NCI-H69 (cell line): ENCODE measurements at regions not wholly inside any gene's neighbourhood (a gene's known extent, or its start where the extent isn't known, plus 50 kb on each side); places are given as distances from the start of the nearest gene placed in this dataset.
"Not testable (repeated sequence)": the region's sequence is repeated elsewhere in the genome, so short reads cannot be mapped to it uniquely, and the experiment has no call there.

ENCODE experiments used
- DNase-seq: peaks from one replicate; lab custom pipeline; 2025; lab: John Stamatoyannopoulos, UW

DNA sequence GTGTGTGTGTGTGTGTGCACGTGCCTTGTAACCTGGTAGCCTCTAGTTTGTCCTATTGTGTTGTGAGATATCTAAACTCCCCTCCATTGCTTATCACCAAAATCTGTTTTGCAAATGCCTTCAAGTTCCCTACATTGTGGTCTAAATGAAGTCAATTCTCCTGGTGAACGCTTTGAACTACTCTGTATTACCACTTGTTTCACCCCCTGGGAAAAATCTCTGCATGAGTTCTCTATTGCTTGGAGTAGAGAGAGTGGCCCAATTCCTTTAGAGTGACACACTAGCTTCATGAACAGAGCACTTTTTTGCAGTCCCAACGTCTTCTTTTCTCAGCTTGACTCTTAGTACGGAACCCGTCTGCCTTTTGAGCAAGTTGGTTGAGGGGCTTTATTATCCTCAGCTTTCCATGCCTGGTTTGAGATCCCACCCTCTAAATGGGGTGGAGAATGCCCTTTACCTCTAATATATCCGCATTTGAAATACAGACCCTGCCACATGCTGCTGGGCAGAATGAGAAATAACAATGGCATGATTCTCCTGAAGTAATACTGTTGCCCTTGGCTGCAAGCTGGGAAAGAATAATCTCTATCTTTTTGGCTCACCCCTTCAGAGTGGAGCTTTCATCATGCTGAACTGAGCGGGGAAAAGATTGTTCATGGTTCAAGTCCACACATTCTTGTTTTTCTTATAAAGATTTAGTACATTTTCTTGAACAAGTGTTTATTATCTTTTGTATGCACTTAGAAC, 2545.3 kb downstream of the PCDH9 start:
- DNase-seq = no peak

DNA sequence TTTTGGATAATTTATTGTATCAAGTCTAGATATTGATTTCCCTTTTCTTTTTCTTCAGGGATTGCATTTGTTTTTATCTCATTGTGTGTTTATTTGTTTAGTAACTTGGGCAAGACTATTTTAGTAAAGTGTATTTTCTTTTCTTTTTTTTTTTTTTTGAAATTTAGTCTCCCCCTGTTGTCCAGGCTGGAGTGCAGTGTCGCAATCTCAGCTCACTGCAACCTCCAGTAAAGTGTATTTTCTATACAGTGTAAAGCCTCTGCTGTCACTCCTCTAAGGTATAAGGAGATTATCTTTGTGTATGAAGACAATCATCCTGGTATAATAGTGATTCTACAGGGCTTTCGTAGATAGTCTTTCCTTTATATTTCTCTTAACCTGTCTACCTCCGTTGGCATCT, 2546.0 kb downstream of the PCDH9 start:
- DNase-seq = no peak

DNA sequence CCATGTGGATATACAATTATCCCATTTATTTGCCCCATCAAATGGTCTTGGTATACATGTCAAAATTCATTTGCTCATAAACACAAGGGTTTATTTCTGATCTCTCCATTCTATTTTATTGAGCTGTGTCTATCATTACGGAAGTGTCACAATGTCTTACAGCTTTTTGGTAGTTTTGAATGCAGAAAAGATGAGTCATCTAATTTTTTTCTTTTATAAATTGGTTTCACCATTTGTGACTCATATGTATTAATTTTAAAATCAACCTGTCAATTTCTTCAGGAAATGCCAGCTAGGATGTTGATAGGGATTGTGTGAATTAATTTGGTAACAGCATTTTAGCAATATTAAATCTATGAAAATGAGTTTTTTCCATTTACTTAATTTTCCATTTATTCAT, 2549.4 kb downstream of the PCDH9 start:
- DNase-seq = no peak

DNA sequence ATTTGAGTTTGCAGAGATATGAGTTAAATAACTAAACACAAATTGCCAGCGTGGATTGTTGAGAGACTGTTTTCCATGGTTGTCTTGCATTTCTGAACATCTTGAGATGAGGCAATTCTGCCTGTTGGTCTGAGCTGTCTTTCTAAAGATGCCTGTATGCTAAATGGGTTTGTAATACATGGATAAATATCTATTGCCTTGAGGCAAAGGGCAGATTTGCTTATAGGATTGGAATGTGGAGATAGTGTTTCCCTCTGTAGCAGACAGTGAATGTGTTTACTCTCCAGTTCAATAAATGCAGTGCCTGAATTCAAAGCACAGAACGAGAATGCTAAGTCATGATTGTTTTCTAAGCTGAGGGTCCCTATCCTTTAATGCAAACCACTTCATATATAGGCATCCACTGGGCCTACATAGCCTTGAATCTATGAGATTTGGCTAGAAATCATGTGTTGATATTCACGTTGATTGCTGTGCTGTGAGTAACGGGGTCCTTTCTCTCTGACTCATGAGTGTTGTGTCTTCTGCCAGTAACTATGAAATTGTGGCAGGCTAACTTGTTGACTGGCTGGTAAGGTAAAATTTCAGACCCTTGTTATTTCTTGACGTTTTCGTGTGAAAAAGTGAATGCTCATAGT, 2554.8 kb downstream of the PCDH9 start:
- no peak for DNase-seq

DNA sequence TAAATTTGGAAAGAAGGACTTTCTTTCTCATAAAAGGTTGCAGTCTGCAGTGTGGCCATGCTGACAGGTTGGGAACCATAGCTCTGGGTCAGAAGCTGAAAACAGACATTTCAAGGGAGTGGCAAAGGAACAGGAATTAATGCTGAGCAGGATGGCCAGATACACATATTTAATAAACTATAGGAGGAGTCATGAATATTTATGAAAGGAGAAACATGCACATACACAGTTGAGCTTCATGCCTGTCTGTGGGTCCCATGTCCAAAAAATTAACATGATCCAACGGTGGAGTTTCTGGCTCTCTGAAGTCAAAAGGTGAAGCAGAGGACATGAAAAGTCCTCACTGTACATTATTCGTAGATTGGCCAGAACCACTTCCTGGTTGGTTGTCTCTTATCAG, 2556.0 kb downstream of the PCDH9 start:
- no peak for DNase-seq

DNA sequence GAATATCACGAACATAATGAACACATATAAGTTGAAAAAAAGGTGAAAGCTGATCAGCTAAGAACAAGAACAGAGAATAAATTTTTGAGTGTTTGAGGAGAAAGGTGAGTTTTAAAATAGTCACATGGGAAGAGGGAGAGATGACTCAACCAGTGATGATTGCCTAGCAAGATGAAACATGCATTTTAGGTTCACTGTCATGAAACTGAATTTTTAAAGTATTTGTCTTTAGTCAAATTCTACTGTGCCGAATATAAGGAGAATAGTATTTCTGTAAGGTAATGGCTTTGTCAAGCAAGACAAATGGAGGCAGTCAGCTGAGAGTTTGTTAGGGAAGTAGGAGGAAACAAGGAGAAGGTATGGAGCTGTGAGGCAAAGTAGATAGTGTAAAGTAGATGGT, 2557.4 kb downstream of the PCDH9 start:
- DNase-seq = no peak

DNA sequence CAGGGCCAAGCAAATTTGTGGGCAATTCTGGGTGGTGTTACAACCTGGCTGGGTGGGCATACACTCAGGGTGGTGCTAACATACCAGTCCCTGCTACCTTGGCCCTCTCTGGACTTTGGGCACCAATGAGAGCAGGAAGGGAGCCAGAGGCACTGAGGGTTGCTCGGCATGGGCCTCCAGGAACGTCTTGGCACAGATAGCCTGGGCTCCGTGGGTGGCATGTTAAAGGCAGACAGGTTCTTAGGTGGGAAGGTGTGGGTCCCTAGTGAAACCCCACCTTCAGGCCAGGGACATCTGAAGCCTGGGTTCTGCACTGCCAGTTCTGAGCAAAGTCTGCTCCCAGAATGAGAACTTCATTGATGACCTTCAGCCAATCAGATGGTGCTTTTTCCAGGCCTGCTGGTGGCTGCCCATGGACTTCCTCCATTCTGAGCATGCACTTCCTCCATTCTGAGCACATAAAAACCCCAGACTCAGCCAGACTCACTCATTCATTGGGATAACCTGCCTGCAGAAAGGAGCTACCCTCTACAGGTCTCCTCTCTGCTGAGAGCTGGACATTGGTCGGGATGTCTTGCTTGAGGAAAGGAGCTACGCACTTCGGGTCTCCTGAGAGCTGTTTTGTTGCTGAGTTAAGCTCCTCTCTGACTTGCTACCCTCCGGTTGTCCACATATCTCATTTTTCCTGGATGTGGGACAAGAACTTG, 2567.1 kb downstream of the PCDH9 start:
- DNase-seq = no peak

DNA sequence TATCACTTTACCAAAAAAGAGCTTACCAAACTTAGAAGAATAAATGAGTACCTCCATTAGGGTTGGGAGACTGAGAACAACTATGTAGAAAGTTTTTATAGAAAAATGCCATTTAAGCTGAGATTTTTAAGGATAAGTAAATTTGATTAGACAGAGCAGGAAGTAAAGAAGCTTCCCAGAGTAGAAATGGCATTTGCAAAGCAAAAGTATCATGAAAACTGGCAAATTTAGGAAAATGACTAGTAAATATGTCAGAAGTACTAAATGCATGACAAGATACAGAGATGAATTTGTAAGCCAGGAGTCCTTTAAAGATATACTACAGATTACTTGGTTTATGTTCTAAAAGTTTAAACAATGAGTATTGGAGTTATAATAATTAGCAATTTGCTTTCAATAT, 2581.8 kb downstream of the PCDH9 start:
- no peak for DNase-seq

DNA sequence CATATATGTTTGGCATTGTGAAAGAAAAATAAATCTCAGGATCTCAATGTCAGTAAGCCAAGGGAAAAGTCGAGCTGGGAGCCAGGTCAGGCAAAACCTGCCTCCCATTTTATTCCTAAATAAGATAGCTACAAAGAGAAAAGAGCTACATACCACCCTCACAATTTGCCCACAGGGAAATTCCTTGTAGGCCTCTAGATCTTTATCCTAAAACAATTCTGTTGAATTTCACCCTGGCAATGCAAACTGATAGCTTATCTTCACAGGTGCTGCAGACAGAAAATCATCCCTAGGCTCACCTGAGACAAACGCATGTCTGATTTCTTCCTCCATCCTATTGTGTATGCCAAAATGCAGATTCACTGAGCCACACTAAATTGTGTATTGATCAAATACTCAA, 2587.1 kb downstream of the PCDH9 start:
- DNase-seq = no peak

DNA sequence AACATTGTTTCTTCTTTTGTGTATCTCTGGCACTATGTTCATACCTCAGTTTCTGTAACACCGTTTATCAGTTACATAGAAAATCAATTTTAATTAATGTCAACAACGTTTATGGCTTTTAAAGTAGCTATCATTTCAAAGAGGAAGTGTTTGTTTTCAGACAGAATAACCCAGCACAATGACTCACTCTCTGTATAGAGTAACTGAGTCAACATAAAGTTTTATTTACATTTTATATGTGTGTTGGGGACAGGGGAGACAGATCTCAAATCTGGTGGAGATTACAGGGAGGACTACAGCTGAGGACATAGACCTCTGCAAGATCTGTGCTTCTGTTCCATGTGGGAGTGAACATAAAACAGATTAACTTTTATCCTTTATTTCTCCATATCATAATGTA, 2590.1 kb downstream of the PCDH9 start:
- peak; percentile 83 for DNase-seq

DNA sequence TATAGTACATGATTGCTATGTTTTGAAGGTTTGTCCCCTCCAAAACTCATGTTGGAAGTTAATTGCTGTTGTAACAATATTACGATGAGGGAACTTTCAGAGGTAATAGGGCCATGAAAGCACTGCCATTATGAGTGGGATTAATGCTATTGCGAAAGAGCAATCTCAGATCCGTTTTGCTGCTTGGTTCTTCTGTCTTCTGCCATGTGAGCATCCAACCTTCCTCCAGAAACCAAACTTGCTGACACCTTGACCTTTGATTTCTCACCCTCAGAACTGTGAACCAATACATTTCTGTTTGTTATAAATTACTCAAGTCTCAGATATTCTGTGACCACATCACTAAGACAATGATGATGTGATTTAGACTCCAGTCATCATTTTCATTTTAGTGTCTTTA, 2590.9 kb downstream of the PCDH9 start:
- no peak for DNase-seq

DNA sequence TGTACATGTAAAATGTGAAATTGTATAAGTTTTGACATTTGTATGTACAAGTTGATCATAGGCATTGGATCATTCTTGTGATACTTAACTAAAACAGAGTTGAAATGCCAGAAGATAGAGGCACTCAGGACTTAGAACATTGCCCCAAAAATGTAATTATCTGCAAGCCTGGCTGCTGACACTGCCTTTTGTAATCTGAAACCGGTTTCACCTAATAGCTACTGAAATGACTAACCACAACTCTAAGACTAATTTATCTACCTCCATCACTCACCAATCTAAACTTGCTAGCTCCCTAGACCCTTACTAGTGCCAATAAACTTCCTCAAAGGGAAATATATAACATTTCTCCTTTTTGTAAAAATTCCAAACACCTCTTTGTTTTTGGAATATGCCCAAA, 2596.2 kb downstream of the PCDH9 start:
- DNase-seq = peak; percentile 48

DNA sequence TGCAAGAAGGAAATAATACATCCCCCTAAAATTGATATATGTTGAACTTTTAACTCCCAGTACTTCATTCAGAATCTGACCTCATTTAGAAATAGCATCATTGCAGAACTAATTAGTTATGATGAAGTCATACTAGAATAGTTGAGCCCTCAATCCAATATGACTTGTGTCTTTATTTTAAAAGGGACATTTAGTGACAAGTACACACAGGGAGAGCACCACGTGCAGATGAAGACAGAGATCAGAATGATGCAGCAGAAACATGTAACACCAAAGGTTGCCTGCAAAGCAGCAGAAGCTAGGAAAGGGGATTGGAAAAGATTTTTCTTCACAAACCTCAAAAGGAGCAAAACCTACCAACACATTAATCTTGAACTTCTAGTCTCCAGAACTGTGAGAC, 2602.5 kb downstream of the PCDH9 start:
- no peak for DNase-seq

DNA sequence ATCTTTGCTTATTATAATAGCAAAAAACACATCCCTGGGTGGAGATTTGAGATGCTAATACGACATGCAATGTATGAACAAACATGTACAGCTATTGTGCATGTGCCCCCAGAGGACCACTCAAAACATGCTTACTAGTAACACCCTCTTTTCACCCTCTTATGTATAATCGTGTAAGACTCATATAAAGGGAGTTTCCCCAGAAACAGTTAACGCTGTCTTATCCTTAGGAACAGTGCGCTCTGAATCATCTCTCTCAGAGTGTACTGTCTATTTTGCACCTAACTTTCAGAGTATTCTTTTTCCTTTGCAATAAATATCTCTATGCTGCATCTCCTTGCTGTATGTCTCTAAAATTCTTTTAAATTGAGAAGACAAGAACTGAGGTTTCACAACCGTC, 2604.0 kb downstream of the PCDH9 start:
- DNase-seq = no peak

DNA sequence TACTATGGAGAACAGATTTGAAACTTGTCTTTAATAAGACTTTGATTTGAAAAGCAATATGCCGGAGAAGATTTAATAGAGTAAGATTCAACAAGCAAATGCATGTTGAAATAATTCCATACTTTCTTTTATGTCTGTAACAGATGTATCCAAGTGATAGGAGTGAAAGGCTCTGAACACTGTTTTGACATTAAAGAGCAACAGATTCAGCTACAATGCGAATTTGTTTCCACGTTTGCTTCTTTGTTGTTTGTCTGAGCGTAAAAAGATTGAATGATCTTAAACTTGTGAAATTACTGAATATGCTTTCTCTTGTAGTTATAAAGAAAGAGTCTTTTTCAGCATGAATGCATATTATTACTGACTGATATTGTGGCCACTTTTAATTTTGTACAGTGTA, 2612.9 kb downstream of the PCDH9 start:
- no peak for DNase-seq

DNA sequence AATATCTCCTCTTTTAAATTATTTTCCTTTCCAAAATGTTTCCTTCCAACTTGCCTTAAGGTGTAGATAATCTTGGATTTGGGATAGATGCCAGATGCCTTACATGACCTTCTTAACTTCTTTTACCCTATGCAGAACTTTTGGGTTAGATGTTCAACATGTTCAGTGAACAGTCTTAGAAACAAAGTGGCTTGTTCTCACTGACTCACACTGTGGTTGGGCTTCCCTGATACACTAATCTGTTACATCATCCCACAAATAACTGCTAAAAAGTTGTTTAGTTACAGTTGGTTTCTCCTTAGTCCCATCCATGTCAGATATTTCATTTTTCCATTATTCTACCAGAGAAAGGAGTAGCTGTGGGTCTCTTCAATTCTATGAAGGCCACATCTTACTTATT, 2638.2 kb downstream of the PCDH9 start:
- DNase-seq = no peak

DNA sequence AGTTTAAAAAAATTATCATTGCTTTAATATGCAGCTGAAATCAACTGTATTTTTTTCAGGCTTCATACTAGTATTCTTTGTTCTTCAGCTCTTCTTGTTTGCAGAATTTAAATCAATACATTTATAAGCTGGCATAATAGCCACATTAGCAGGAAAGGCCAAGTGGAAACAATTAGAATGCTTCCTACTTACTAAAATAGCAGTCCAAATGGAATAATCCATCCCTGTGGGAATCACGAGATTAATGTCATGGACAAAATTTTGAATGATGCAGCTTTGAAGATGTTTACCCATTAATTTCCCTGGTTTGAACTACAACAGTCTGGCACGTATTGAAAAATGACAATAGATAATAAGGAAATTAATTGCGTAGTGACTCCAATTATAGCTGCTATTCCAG, 2650.8 kb downstream of the PCDH9 start:
- peak; percentile 79 for DNase-seq

DNA sequence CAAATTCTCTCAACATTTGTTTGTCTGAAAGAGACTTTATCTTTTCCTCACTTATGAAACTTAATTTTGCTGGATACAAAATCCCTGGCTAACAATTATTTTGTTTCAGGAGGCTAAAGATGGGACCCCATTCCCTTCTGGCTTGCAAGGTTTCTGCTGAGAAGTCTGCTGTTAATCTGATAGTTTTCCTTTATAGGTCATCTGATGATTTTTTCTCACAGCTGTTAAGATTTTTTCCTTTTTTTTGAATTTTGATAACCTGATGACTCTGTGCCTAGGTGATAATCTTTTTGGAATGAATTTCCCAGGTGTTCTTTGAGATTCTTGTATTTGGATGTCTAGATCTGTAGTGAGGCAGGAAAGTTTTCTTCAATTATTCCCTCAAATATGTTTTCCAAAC, 2661.4 kb downstream of the PCDH9 start:
- DNase-seq = no peak

DNA sequence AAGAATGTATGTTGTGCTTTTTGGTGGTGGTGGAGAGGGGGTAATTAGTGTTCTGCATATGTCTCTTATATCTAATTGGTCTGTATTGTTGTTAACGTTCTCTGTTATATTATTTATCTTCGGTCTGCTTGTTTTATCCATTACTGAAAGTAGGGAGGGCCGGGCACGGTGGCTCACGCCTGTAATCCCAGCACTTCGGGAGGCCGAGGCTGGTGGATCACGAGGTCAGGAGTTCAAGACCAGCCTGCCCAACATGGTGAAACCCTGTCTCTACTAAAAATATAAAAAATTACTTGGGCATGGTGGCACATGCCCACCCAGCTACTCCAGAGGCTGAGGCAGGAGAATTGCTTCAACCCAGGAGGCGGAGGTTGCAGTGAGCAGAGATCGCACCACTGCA, 2672.1 kb downstream of the PCDH9 start:
- not testable (repeated sequence) for DNase-seq

DNA sequence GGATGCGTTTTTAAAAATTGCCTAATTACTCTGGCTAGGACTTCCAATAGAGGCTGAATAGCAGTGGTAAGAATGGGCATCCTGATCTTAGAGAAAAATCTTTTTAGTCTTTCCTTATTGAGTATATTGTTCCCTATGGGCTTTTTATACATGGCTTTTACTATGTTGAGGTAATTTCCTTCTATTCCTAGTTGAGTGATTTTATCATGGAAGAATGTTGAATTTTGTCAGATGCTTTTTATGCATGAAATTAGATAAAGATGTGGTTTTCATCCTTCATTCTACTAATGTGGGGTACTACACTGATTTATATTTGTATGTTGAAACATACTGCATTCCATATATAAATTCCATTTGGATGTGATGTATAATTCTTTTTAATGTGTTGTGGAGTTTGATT, 2673.8 kb downstream of the PCDH9 start:
- DNase-seq = no peak

DNA sequence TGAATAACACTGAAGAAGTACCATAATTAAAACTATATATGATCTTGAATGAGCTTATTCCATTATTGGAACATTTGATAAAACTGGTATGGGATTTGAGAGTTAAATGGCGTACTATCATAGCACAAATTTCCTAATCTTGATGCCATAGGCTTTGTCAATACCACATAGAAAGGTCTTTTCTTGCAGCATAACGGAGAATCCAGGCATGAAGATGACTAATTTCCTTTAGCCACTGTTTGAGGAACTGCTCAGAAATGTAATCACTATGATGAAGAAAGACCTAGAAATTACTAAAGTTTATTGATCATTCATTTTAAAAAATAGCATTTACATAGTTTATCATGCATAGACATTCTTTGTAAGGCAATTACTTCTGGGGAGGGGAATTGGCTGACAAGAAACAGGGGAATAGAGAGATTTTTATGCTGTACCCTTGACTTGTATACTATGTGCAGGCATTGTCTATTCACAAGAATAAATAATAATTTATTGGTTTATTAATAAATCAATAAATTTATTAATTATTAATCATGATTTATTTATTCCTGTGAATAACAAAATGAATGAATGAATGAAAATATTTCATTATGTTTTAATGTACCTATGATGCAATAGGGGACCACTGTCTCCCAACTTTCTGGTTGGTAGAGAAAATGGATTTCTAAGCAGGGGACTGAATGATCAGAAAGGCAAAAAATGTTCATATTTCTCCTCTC, 2676.6 kb downstream of the PCDH9 start:
- no peak for DNase-seq

DNA sequence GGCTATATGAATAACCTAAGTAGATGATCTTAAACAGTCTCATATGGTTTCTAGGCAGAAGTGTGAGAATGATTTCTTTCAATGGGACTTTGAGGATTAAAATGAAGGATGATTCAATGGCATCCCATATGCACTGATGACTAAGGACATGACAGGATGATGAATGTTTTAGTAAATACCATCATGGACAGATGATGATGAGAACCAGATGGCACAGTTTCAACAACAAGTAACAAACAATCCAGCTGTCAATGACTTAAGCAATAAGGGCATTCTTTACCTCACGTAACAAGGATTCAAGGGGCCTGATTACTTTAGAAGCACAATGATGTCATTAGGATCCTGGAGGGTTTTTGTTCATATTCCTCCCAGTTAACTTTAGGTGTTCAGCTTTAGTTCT, 2678.4 kb downstream of the PCDH9 start:
- DNase-seq = peak; percentile 96

DNA sequence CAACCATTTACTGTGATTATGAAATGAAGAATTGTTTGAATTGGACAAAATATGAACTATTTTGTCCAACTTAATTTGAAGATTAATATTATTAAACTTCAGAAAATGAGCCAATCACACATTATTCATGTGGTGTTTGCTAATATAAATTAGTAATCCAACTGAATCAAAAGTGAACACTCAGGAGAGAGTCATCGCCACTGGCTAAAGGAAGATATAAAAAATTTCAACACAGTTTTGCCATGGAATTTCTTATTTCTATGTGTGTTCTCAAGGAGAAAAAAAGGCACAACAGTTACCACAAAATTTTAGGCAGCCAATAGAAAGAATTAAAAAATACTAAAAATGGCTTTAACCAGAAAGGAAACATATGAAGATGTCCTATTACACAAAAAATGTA, 2683.8 kb downstream of the PCDH9 start:
- no peak for DNase-seq
